Natural killer cell (primary cell): ENCODE measurements at regions not wholly inside any gene's neighbourhood (a gene's known extent, or its start where the extent isn't known, plus 50 kb on each side); places are given as distances from the start of the nearest gene placed in this dataset.

Experiments used
- ATAC-seq, 3 donors: fragments of 150-1000 bp in 2 of 3; fragments of 200-7000 bp in 1 of 3; cut with Tn5 transposase; 1 replicate in 1 of 3; 2 replicates in 2 of 3; pipeline ENCODE4 v1.10.0; 2021; ENCODE audit warnings: mild to moderate bottlenecking in 2 of 3, moderate library complexity in 2 of 3
- DNase-seq, 2 donors: peaks; one replicate each; pipeline versions ENCODE4 v3.0.0 to v3.0.0-alpha.2; 2013 to 2021; ENCODE audit warnings: mixed read lengths in 1 of 2
- H3K27ac ChIP-seq: one replicate; pipeline ENCODE4 v1.5.1; 2013; ENCODE audit warnings: mild to moderate bottlenecking, low read length
- H3K27me3 ChIP-seq: one replicate; pipeline ENCODE4 v1.6.1; 2013; ENCODE audit warnings: low read length; ENCODE audit not compliant: control insufficient read depth, insufficient read depth
- H3K36me3 ChIP-seq: one replicate; pipeline ENCODE4 v1.6.1; 2013; ENCODE audit warnings: low read length; ENCODE audit not compliant: control insufficient read depth, insufficient read depth
- H3K4me1 ChIP-seq: one replicate; pipeline ENCODE4 v1.6.1; 2013; ENCODE audit warnings: low read length; ENCODE audit not compliant: control insufficient read depth, insufficient read depth
- H3K4me3 ChIP-seq: one replicate; pipeline ENCODE4 v1.5.1; 2013; ENCODE audit warnings: low read length
- H3K9me3 ChIP-seq: one replicate; pipeline ENCODE4 v1.6.1; 2013; ENCODE audit warnings: low read length; ENCODE audit not compliant: control insufficient read depth, insufficient read depth
- H3K27ac Mint-ChIP-seq, 2 donors: one replicate each; pipeline ENCODE4 v1.8.0; 2022; ENCODE audit warnings: mild to moderate bottlenecking in 2 of 2, mixed read lengths in 2 of 2, moderate library complexity in 1 of 2
- H3K27me3 Mint-ChIP-seq, 2 donors: one replicate each; pipeline ENCODE4 v1.8.0; 2022; ENCODE audit warnings: low read depth in 2 of 2, mixed read lengths in 2 of 2
- H3K36me3 Mint-ChIP-seq: one replicate; pipeline ENCODE4 v1.8.0; 2022; ENCODE audit warnings: mixed read lengths
- H3K4me1 Mint-ChIP-seq, 2 donors: one replicate each; pipeline ENCODE4 v1.8.0; 2022; ENCODE audit warnings: mixed read lengths in 2 of 2
- H3K4me3 Mint-ChIP-seq: one replicate; pipeline ENCODE4 v1.8.0; 2022; ENCODE audit warnings: mild to moderate bottlenecking, moderate library complexity, mixed read lengths
- H3K9me3 Mint-ChIP-seq, 2 donors: one replicate each; pipeline ENCODE4 v1.8.0; 2022; ENCODE audit warnings: mixed read lengths in 2 of 2
- CTCF ChIP-seq: fragments of 200-600 bp; IDR thresholded peaks from one replicate; pipeline ENCODE4 v1.8.0; 2022; ENCODE audit warnings: antibody characterized with exemption
- whole genome bisulfite sequencing: methylation state at CpG from one replicate; pipeline ENCODE4 v1.1.7; 2013; ENCODE audit warnings: missing lambda C conversion rate; ENCODE audit not compliant: insufficient coverage; 5-methylcytosine and 5-hydroxymethylcytosine counted together
- intact Hi-C: fragments of 100-400 bp; cut with micrococcal nuclease; formaldehyde crosslinking; loops from one replicate; pipeline ENCODE4 v1.14.2; 2022

DNA sequence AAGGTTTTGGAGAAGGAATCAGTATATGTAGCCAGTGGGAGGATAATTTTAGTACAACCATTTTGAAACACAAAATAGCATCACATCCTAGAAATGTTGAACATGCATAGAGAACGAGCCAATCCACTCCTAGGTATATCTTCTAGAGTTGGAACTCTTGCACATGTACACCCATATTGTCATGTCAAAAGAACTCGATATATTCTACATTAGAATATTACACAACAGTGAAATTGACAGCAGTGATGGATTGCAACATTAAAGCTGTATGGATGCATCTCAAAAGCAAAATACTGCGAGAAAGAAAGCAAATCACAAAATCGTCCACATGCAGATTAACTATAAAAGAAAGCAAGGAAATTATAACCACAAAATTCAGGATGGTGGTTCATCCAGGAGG, 159.3 kb upstream of the NEBL start:
- H3K36me3 ChIP-seq: no peaks in the 10 kb centered on the region
- no peak overlapping the region for H3K27ac ChIP-seq
- intact Hi-C loops: no loop called here
- no peaks in the 10 kb centered on the region for H3K27me3 ChIP-seq
- peaks cover 2 to 8% of the 10 kb centered on the region in 2 donors for H3K9me3 Mint-ChIP-seq
- H3K27me3 Mint-ChIP-seq: peaks cover 4 to 8% of the 10 kb centered on the region in 2 donors
- H3K4me3 ChIP-seq: no peak overlapping the region
- H3K36me3 Mint-ChIP-seq: no peaks in the 10 kb centered on the region
- H3K9me3 ChIP-seq: peaks cover 2% of the 10 kb centered on the region
- 100% methylated on average over 1 of the region's 4 CpGs for WGBS
- H3K4me3 Mint-ChIP-seq: no peak overlapping the region
- no peak for TF ChIP-seq CTCF
- H3K27ac Mint-ChIP-seq: no peak overlapping the region
- DNase-seq (no peak), ATAC-seq (no peak)
- peaks cover 5% of the 10 kb centered on the region in 2 donors for H3K4me1 Mint-ChIP-seq
- no peaks in the 10 kb centered on the region for H3K4me1 ChIP-seq

DNA sequence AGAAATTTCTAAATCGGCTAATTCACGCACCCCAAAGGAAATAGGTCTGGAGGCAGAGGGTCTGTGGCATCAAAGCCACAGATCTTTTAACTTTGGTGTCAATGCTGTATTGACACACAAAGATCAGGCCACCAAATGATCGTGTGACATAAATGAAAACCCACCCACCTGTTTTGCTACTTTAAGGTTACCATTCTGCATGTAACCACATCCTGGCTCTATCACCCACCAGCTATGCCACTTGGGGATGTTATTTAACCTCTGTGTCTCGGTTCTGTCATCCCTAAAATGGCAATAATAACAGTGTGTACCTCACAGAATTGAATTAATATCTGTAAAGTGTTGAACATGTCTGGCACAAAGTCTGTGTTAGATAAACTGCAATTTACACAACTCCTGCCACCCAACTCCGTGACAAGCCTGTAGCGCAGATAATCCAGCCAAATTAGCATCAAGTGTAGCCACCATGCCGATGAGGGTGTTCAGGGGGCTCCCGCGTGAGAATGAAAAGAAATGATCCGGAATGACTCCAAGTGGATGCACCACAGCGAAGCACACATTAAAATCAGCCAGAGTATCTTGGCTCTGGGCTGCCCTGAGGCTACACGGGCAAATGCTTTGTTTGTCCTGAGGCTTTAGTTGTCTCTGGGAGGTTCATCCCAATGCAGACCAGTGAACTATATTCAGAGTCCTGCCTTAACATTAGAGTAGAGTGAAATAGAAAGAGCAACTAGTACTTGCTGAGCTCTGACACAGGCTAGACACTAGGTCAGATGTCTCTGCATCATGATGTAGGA, 158.4 kb upstream of the NEBL start:
- H3K4me1 Mint-ChIP-seq: peaks cover 5% of the 10 kb centered on the region in 2 donors
- Histone ChIP-seq H3K27ac (no peak overlapping the region), H3K27me3 (no peaks in the 10 kb centered on the region), H3K9me3 (peaks cover 2% of the 10 kb centered on the region), H3K4me1 (no peaks in the 10 kb centered on the region), H3K4me3 (no peak overlapping the region), H3K36me3 (no peaks in the 10 kb centered on the region)
- H3K27me3 Mint-ChIP-seq: peaks cover 1 to 13% of the 10 kb centered on the region in 2 donors
- peaks cover under 1 to 4% of the 10 kb centered on the region in 2 donors for H3K9me3 Mint-ChIP-seq
- H3K4me3 Mint-ChIP-seq: no peak overlapping the region
- TF ChIP-seq CTCF: no peak
- 66% methylated on average over 12 of the region's 12 CpGs for WGBS
- H3K27ac Mint-ChIP-seq: no peak overlapping the region
- DNase-seq: peak in 1 of 2 donors; percentile 44
- no peaks in the 10 kb centered on the region for H3K36me3 Mint-ChIP-seq
- intact Hi-C loops: no loop called here
- peak in 1 of 3 donors; percentile 46 for ATAC-seq

DNA sequence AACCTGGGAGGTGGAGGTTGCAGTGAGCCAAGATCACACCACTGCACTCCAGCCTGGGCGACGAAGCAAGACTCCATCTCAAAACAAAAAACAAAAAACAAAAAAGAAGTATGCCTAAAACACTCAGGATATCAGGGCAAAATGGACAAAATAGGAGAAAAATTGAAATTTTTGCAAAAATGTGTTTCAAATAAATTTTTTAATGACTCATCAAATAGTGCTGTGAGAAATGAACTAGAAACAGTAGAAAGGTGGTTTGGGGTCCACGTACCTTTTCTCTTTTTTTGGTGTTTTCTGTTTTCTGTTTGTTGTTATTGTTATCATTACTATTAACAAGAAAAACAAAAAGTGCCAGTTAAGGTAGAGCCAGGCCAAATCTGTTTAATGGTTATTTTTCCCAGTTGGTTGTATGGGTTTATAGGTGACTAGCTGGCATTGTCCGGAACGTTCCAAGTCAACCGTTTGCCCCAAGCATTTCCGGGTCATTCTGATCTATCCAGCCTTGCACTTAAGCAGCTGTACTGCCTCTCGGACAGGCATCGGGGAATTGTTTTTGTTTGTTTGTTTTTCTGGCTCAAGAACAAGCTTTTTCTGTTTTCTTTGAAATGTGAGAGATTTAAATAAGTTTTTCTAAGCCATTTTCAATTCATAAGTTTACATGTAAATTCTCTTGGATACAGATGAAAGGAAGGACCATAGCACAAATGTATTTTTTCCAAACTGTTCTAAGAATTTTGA, 157.0 kb upstream of the NEBL start:
- Histone ChIP-seq H3K9me3 (peaks cover 2% of the 10 kb centered on the region), H3K27me3 (no peaks in the 10 kb centered on the region), H3K4me1 (no peaks in the 10 kb centered on the region), H3K27ac (no peak overlapping the region), H3K4me3 (no peak overlapping the region), H3K36me3 (no peaks in the 10 kb centered on the region)
- H3K27me3 Mint-ChIP-seq: peaks cover 0 to 13% of the 10 kb centered on the region in 2 donors
- WGBS: 100% methylated on average over 7 of the region's 9 CpGs
- H3K9me3 Mint-ChIP-seq: peaks cover 0 to 2% of the 10 kb centered on the region in 2 donors
- ATAC-seq: no peak
- H3K36me3 Mint-ChIP-seq: no peaks in the 10 kb centered on the region
- no peak for TF ChIP-seq CTCF
- DNase-seq: no peak
- intact Hi-C loops: no loop called here
- H3K27ac Mint-ChIP-seq: no peak overlapping the region
- H3K4me3 Mint-ChIP-seq: no peak overlapping the region
- peaks cover 5% of the 10 kb centered on the region in 2 donors for H3K4me1 Mint-ChIP-seq
